Stimulated activated CD4-positive, alpha-beta T cell treated with anti-CD3 and anti-CD28 coated beads, Interleukin-1b, Interleukin-23, amount 100 ng/mL, for 1 hour (primary cell): ENCODE measurements at regions not wholly inside any gene's neighbourhood (a gene's known extent, or its start where the extent isn't known, plus 50 kb on each side); places are given as distances from the start of the nearest gene placed in this dataset.

Experiments used
- DNase-seq, 2 donors: peaks; one replicate each; pipeline ENCODE4 v3.0.0-alpha.2; 2020; ENCODE audit warnings: low read depth in 2 of 2

DNA sequence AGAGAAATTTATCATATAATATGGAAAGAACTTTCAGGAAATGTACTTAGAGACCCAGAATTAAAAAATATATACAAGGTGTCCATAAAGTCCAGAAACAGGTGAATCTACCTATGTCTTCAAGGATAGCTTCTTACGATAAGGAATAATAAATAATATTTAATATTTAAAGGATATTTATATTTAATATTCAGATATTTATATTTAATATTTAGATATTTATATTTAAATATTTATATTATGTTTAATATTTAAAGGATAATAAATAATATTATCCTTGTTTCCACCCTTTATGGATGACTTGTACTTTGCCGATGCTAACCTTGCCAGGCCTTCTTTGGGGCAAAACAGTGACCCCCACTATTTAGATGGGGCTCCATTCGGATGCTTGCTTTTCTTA, 169.5 kb upstream of the CADM1 start:
- no peak for DNase-seq

DNA sequence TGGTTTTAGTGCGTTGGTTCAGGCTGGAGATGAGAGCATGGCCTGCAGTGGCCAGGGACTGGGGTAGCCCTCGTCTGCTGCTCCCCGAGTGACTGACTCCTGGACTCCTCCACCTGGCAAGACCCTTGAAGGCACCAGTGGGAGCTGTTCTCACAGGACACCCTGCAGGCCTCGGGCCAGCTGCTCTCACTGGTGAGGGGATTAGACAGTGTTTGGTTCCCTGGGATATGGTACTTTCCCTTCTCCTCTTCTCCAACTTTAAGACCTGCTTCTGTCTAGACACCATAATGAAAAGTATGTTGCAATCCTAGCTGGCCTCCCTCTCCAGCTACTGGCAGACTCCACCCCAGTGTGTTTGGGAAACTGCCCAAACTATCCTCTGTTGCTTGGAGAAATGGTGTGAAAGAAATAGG, 168.8 kb upstream of the CADM1 start:
- no peak for DNase-seq

DNA sequence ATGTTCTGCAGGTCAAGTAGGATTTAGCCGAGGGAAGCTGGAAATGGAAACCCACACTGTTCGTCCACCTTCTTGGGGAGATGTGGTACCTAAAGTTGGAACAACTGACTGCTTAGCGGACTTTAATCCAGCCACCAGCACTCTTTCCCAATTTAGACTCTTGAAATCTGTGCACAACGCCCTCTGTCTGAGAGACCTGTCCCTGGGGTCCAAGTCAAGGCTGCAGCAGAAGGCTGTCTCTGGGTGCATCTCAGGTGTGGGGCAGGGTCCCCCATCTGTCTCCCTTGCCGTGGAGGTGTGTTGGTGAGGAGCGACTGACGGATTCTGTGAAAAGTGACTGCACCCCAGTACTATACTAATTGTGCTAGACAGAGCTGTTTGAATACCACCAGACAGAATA, 168.2 kb upstream of the CADM1 start:
- no peak for DNase-seq

DNA sequence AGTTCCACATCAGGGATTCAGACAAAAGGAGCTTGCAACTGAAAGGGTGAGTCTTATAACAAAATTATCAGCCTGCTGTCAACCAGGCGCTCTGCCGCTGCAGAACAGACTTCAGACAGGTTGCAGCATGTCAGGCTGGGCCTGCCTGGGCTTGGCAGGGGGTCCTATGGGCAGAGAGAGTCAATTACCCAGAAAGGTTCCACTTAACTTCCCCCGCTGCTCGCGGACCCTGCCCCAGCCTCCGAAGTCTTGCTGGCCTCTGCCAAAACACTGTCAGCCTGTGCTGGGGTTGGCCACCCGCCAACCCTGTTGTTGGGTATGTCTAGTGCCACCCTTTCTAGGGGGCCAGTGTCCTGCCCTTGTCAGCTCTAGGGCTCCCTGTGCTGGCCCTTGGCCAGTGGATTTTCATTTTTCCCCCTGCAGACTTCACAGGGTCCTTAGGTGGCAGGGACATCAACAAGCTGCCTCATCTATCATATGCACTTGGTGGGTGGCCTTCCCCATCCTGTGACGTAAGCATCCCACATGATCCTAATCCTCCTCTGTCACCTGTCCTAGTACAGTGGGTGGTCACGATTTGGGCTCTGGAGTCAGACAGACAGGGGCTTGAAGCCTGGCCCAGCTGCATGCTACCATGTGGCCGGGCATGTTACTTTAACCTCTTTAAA, 166.5 kb upstream of the CADM1 start:
- DNase-seq, result no peak

DNA sequence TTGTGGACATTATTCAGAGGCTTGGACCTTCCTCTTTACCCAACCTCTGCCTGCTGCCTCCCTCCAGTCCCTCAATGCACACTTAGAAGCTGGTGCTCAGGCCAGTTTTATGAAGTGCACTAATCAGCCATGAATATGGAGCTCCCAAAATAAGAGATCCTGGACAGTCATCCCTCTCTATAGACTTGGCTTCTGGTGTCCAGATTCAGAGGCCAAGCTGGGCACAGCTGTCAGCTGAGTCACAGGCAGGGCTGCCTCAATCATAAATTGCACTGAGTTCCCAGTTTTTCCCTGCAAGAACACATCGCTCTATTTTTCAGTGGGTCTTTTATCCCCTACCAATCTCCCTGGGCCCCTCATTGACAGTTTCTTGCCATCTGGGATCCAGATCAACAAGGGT, 161.7 kb upstream of the CADM1 start:
- no peak for DNase-seq

DNA sequence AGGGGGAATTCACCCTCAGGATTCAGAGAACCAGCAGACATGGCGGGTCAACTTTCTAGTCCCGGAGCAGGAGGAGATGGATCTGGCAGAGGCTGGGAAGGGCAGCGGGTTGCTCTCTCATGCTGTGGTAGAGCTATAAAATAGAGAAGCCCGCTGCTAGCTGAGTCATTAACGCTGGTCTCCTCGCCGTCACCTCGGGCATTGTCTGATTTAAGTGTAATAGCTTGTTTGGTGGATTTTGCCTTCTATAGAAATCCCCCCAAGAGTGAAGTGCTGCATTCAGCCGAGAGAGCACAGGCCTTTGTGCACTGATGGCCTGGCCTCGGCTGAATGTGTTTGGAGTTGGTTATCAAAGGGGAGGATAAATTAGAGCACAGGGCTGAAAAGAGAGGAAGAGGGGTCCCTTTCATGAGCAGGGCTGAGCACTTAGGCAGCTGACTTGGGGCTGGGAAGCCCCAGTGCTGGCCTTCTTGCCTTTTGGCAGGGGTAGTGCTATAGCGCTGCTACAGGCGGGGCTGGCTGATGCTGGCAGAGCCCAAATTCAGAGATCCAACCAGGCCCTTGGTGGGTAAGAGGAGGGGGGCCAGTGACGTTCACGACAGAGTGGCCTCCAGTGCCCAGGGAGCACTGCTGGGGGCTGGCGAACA, 161.1 kb upstream of the CADM1 start:
- no peak for DNase-seq

DNA sequence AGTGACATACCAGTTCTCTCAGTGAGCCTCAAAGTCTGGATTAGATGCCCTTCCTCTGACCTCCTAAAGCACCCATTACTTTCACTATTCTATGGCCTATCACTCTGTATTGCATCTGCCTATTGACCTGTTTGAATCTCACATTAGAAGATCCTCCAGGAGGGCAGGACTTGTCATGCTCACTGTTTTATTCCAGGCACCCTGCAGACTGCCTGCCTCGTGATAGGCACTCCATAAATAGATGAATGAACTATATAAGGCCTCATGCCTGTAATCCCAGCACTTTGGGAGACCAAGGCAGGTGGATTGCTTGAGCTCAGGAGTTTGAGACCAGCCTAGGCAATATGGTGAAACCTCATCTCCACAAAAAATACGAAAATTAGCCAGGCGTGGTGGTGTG, 160.1 kb upstream of the CADM1 start:
- DNase-seq, result no peak

DNA sequence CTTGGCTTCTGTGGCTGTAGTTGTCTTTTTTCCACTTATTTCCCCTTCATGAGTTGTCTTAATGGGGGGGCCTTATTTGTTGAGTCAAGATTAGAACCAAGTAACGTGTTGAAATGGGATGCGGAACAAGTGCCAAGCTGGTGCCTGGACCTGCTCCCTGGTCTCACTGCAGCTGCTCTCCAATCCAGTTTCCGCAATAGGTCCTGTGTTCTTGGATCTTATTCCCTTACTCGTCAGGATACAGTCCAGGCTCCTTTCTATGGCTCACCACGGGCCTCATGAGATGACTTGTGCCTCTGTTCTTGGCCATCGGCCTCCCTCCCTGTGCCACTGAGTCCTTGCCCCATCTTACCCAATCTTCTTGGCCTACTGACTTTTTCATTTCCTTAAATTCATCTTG, 159.6 kb upstream of the CADM1 start:
- no peak for DNase-seq

DNA sequence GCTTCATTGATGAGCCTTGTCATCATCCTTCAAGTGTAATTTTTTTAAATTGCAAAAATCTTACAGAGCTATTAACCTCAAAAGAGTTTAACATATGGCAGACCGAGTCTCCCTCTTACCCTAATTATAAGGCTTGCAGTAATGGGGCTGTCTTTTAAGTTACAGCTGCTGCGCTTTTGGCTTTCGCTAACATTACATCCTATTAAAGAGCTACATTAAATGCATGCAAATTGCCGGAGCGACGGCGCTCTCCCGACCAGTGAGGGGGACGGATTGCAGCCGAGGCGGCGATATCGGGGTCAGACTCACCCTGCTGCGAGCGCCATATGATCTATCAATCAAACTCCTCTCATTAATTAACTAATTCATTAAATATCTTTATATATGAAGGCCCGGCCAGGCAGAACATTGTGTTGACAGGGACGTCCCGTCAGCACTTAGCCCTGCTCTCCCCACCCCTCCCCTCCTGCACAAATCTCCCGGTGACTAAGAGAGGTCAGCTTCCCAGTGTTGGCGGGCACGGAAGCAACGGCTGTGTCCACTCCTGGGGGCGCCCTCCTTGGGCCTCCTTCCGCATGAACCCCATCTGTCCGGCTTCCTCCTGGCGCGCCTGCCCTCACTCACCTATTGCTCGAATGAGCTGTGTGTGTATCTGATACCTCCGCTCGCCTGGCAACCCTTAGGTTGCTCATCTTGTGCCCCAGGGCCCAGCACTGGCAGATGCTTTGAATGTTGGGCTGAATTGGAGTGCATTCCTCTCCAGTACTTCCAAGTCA, 156.0 kb upstream of the CADM1 start:
- no peak for DNase-seq

DNA sequence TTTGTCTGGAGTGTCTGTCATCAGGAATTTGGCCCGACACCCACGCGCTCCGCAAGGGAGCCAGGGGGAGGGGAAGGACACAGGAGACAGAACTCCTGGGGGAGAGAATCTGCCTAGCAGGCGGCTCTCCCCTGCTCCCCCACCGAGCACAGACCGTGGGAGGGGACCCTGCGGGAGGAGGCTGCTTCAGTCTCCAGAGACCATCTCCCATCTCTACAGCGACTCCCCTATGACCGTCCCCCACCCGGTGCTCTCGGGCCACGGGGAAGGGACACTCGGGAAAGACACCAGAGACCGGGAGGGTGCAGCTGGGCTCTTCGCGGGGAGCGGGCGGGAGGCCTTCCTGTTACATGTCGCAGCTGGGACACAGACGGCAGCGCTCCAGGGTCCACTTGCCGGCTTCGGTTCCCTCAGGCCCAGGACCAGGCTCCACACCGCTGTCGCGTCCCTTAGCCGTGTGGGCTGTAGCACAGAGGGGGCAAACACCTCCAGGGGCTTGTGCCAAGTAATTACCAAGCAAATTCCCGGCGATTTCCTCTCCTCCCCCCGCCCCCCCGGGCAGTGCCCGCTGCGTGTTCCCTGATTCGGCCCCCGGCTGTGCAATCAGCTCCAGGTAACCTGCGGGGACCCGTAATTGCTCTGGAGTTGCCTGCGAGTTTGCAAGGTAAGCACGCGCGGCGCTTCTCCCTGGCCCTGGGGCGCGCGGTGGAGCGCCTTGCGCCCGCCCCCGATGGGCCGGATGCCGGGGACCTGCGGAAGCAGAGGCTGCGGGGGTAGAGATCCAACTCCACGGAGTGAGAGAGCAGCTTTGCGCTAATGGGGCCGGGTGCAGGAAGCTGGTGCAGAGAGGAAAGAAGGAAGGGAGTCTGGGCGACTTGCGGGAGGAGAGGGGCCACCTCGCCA, 155.1 kb upstream of the CADM1 start:
- no peak for DNase-seq

DNA sequence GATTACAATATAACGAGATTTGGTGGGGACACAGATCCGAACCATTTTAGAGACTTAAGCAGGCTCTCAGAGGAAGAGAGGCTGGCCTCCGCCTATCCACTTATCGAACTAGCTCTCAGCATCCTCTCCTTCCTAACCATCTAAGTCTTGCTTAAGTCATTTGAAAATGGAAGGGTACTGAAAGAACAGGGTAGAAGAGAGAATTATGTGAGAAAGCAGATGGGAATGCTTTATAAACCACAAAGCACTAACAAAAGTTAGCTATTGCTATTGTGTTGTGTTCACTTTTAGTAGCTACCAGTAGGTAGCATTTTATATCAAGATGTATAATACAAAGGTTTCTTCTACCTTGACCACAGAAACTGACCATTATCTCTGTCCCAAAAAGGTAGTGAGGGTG, 153.4 kb upstream of the CADM1 start:
- no peak for DNase-seq

DNA sequence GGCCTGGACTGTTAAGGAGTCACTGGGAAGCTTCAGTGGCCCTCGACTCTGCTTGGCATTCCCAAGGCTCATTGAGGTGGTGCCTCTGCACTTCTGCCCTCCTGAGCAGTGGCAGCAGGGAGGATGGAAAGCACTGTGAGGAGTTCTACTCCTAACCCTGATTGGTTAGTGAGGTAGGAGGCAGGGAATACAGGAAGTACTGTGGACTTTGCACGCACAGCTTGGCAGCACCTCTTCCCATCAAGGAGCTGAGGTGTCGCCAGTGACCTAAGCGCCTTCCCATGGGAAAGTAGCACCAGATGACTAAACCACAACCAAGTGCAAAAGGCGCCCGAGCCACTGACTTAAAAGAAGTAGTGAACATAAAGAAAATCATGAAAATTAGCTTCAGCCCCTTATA, 152.5 kb upstream of the CADM1 start:
- DNase-seq, result no peak

DNA sequence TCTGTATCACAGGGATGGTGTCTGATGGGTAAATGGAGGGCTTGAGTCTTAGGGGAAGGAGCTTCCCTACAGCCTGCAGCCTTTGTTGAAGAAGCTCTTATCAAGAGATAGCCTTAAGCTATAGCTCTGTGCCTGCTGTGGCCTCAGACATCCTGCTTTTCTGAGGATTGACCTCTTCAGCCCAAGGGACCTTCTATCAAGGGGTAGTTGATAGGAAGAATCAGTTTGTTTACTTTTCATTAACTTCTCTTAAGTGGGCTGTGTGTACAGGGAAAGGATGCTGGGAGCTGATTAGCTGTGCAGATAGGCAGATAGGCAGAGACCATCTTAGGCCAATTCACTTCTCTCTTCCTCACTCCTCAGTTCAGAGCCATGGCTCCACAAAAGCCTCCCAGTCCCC, 151.8 kb upstream of the CADM1 start:
- no peak for DNase-seq

DNA sequence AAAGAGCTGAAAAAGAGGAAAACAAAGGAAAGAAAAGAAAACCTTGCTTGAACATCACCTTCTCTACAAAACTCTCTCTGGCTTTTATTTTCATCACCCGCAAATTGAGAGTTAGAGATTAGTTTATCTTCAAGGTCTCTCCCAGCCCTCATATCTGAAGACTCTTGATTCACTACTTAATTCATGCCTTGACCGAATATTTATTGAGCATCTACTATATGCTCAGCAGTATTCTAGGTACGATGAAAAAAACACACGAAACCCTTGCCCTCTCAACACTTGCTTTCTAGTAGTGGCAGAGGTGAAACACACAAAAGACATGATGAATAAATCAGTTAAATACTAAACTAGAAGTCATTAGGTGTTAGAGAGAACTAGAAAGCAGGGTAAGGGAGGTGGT, 150.6 kb upstream of the CADM1 start:
- no peak for DNase-seq

DNA sequence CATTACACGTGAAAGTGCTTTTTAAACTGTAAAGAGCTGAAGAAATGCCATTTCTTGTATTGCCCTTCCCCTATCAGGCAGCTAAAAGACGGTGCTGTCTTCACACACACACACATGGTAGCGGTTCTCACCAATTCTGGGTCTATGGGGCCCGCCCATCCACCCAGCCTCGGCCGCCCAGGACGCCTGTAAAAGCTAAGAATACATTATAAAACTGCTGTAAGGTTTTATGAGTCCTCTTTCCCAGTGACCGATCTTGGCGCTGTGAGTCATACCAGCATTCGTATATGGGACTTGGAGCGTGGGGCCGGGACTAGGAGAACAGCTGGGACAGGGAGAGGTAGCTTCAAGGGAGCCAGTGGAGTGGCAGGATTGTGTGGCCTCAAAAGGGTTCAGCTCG, 149.7 kb upstream of the CADM1 start:
- no peak for DNase-seq

DNA sequence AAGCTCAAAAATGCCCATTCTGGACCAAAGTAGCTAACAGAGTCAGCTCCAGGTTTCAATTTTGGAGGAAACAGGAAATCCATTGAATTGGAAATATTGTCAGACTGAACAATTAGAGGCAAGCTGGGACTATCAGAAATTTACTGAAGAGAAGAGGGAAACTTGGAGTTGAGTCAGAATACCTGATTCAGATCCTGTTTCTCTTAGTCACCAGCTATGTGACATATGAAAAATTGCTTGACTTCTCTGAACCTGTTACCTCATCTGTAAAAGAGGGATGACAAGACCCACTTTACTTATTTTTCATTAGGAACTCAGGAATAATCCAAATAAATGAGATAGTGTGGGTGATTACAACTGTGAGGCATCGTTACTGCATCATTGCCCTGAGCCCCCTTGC, 148.9 kb upstream of the CADM1 start:
- no peak for DNase-seq

DNA sequence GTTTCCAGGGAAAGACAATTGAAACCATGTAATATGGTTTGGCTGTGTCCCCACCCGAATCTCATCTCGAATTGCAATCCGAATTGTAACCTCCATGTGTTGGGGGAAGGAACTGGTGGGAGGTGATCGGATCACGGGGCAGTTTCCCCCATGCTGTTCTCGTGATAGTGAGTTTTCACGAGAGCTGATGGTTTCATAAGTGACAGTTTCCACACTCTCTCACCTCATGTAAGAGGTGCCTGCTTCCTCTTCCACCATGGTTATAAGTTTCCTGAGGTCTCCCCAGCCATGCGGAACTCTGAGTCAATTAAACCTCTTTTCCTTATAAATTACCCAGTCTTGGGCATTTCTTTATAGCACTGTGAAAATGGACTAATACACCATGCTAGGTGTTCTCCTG, 148.3 kb upstream of the CADM1 start:
- no peak for DNase-seq

DNA sequence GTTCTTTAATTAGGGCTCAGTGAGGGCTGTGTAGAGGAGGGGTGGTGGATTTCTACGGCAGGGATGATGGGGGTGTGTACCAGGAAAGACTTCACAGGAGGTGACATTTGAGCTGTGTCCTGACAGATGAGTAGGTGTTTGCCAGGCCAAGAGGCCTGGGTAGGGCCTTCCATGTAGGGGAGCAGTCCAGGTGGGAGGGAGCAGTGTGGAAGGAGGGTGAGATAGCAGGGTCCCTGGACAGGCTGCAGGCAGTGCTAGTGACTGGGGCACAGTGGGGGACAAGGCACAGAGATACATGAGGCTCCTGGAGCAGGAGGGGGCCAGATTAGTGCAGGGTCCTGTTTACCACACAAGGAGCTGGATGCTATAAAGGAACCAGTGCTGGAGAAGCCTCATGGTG, 147.9 kb upstream of the CADM1 start:
- no peak for DNase-seq

DNA sequence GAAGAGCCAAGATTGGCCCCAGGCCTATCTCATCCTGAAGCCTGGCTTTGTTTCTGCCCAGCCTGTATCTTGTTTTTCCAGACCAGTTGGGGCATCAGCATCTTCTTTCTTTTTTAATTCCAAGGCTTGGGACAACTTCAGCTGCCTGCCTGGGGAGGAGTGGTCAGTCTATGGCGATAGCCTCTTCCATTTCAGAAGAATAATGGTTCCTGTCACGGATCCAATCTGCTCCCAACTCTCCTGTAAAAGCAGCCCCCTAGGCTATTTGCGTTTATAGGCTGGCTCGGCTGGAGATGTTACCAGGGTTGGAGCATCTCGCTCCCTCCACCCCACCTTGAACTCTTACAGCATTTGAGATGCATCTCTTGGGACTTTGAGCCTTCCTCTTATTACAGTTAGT, 145.2 kb upstream of the CADM1 start:
- DNase-seq, result no peak

DNA sequence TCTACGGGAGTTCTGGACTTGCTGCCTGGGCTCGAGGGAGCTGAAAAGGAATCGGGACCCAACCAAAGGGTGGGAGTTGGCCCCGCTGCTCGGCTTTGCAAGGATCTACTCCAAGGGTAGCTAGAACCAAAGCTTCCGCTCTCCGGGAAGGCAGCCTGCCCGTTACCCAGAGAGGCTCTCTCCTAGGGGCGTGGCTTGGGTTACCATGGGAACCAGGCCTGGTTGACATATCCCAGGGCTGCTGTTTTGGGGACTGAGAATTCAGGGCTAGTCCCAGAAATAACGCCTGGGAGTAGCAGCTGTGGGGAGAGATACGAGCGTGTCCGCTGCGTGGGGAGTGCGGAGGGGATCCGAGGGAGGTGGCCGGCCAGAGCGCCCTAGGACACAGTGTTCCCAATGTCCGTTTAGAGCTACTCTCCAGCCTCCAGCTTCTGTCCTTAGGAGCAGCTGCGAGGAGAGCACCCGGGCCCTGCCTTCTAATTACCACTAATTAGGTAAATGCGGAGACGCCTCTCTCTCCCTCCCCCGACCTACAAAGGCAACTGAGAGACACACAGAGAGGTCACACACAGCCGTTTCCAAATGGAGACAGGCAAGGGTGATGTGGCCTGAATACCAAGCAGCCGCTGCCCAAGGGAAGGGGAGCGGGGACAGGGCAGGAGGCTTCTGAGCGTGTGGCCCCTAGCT, 141.6 kb upstream of the CADM1 start:
- DNase-seq, result no peak

DNA sequence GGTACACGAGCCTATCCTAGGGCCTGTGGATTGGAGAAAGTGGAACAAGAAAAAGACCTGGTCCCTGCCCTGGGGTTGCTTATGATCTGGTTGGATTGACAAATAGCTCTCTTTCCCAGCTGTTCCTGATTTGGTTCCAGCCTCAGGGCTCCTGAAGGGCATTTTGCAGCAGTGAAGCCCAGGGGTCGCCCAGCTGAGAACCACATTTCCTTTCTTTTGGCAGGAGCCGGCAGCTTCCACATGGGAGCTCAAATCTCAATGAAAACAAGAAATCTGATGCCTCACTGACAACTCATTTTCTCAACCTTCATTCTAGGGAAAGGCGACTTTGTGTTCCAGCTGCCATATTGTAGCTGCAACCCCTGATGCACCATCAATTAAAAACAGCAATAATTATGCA, 140.6 kb upstream of the CADM1 start:
- no peak for DNase-seq
